HG03025 (cell line): ENCODE measurements at regions not wholly inside any gene's neighbourhood (a gene's known extent, or its start where the extent isn't known, plus 50 kb on each side); places are given as distances from the start of the nearest gene placed in this dataset.

Experiments used
- ATAC-seq: cut with Tn5 transposase; IDR thresholded peaks from one replicate; pipeline ENCODE4 v1.9.1; 2021; ENCODE audit warnings: mild to moderate bottlenecking, moderate library complexity; ENCODE audit not compliant: unreplicated experiment, low FRiP score

DNA sequence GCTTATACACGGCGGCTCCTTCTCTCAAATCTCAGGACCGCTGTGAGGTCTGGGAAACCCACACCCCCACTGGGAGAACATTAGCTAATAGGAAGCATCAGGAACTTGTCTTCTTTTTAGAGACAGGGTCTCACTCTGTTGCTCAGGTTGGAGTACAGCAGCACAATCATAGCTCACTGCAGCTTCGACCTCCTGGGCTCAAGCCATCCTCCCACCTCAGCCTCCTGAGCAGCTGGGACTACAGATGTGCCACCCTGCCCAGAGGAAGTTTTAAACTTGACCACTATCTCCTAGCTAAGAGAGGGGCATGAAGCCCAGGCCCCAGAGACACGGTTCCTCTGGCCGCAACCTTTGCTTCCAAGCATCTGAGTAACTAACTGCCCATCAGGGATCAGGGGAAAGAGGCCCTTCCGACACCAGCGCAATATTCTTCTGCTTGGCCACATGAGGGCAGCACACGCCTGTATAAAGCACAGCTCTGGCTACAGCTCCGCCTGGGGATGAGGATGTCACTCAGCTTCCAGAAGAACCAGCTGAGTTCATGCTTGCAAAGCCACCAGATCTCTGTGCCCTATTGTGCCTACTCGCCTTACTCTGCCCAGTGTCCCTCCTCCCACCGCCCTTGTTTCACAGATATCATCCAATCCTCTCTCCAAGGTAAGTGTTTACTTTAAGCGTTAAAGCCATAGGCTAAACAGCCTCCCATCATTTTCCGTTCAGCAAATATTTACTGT lies 57.6 kb upstream of the SLC6A11 start:
- peak; percentile 68 for ATAC-seq

DNA sequence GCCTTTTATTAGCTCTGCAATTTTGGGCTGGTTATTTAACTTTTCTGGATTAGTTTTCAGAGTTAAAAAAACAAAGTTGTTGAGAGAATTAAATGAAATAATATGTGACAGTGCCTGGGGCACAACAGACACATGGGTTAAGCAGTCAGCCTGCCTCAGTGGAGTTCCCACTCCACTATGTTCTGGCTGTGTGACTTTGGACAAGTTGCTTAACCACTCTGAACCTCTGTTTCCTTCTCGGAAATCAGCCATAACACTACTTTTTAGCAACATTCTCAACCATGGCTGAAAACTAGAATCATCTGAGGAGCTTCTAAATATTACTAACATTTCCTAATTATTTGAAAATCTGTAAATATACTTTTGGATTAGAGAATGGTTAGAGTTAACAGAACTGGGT lies 56.5 kb upstream of the SLC6A11 start:
- ATAC-seq: no peak

DNA sequence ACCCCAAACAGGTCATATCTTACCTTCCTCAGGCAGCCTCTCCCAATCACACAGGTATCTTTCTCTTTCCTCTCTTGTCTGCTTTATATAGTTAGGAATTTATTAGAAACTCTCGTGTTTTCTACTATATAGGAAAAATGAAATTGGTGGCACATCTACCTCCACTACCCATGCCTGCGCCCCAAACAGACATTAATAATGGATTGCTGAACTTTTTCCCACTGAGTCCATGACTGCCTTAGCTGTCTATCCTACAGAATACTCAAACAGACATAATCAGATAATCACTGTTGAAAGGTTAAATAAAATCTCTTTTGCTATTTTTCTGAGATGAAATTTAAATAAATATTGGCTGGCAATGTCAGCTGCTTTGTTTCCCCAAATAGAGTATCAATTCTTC lies 55.8 kb upstream of the SLC6A11 start:
- ATAC-seq: no peak

DNA sequence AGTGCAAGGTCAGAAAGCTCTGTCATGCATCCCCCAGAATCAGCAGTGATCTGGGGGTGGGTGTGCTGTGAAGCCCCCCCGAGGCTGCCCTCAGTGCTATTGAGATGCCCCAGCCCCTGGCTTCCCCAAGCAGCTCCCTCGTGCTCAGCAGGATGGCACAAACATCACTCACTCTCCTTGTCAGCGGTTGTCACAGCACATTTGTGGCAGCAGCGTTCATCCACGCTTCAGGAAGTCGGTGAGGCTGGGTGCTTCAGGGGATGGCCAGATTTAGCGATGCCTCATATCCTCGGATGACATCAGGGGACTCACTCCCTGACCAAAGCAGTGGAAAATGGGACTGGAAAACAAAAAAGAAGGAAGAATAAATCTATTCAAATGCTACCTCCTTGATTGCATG lies 54.4 kb upstream of the SLC6A11 start:
- ATAC-seq: no peak

DNA sequence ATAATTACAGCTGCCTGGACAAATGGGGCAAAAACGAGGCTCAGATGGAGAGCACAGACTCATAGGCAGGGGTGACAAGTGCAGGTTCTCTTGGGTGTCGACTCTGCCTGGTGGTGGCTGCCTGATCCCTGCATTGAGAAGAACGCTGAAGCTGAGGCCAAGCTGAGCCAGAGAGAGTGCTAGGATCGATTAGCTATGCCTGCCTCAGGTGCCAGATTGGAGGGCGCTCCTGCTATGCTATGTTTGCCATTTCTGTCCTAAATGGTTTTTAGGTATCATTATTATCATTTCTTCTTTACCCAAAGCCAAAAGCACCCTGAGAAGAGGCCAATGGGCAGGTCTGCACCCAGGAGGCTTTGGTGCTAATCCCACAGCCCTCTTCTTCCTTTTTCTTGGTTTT lies 53.9 kb upstream of the SLC6A11 start:
- no peak for ATAC-seq

DNA sequence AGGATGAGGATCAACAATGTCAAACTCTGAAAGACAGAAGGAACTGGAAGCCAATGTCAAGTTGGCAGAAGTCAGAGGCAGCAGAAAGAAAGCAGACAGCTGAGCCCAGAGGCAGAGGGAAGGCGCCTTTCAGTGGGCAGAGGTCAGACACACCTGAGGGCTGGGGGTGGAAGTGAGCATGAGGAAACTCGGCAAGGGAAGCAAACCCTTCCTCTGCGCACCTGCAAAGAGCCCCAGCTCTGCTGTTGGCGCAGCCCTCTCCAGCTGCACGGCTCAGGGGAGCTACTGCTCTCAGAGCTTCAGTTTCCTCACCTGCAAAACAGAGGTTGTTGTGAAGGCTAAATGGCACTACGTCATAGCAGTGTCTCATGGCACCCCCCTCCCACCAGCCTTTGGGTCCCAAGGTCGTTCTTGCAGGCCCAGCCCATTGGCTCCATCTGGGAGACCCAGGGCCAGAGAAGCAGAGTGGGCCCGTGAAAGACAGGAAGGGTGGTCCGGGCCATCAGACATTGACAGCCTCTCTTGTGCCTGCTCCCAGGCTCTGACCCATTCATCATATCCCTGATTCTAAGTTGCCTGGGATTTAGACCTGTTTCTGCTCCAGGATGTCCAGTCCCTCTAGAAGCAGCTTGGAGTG lies 53.3 kb upstream of the SLC6A11 start:
- no peak for ATAC-seq

DNA sequence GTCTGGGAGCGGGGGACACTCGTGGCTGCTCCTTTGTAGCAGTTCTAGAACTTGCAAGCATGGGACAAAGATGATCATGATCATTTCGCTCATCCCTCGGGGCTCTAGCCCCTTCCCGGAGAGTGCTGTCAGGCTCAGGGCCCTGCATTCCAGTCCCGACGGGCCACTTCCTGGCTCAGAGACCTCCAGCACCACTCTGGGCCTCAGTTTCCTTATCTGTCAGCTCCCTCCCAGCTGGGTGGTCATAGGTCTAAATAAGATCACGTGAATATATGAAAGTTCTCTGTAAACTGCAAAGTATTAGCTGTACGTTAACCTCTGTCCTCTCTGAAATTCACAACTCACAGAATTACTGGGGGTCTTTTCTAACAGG lies 52.8 kb upstream of the SLC6A11 start:
- ATAC-seq: no peak

DNA sequence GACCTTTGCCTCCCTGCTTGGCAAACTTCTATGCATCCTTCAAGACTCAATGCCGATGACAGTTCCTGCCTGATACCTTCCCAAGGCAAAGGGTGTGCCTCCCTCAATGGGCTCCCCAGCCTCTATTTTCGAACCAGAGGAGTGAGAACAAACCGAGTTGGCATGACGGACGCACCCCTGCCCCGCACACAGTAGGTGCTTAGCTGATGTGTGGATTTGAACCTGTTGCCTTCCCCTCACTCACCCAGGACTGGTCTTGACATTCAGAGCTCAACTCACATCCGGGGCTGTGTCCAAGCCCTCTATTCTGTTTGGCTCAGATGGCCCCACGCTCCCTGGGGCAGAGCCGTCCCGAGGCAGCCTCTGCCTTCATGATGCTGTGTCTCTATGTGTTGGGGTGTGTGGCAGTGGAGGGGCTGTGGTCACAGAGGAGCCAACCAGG lies 52.2 kb upstream of the SLC6A11 start:
- no peak for ATAC-seq

DNA sequence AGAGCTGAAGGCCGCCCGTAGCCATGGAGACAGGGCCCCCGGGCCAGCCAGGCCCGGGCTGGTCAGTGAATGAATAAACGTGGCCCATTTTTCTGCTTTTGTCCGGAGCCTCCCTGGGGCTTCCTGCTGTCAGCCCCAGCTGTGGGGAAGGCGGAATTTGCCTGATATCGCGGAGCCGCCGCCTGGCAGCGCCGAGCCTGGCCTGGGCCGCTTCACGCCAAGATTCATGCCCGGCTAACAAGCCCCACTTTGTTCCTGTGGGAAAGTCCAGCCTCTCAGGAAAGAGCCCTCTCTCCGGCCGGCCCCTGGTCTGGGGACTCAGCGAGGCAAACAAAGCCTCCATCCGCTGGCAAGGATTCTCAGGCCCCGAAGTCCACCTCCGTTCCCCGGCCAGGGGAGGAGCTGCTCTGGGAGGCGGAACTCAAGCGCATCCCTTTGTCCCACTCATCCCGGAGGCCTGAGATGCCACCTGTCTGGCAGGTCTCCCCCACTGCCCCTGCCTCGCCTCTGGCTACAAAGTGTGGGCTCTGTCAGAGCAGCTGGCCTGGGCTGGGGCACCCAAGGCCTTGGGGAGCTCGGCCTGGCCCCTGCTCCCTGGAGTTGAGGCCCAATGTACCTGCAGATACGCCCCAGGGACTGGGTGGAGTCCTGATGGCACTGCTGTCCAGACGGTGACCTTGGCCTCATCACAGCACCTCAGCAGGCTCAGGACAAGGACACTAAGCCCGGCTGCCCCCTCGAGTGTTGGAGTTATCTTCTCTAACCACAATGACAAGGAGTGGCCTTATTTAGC lies 51.6 kb upstream of the SLC6A11 start:
- no peak for ATAC-seq

DNA sequence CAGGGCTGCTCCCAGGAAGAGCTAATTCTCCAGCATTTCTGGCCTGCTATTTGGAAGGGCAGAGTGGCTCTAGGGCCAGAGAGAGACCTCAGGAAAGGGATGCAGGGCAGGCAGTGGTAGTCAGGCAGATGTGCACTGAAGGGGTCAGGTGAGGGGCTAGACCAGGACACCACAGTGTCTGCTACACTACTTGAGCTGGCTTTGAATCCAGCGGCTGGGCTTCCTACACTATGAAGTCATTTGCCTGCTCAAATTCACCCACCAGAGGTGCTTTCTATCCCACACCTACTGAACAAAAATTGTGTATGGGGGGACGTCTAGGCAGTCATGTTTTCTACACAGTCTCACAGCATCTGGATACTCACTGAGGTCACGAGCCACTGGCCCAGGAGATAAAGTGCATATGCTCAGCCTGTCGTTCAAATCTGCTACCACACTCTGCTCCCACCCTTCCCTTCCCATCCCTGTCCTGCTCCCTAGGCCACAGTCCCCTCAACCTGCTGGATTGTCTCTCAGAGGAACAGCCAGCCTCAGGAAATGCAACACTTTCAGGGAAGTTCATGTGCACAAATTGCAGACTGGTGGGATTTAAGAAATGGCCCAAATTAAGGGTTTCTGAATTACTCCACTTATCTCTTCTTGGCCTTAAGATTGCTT lies 49.9 kb upstream of the SLC6A11 start:
- no peak for ATAC-seq
